ACC112 (cell line): ENCODE measurements at regions not wholly inside any gene's neighbourhood (a gene's known extent, or its start where the extent isn't known, plus 50 kb on each side); places are given as distances from the start of the nearest gene placed in this dataset.

Experiments
- H2AFZ ChIP-seq: fragments of 200-600 bp; sonication (generic); one replicate; pipeline ENCODE4 v1.6.0; 2017; ENCODE audit warnings: antibody characterized with exemption, low read length; ENCODE audit not compliant: unreplicated experiment
- H3K27ac ChIP-seq: fragments of 200-600 bp; sonication (generic); 2 replicates; pipeline ENCODE4 v1.5.1; 2014; ENCODE audit warnings: low read depth, mild to moderate bottlenecking, antibody characterized with exemption, low read length, moderate library complexity
- H3K27me3 ChIP-seq: fragments of 200-600 bp; sonication (generic); 2 replicates; pipeline ENCODE4 v1.6.1; 2014; ENCODE audit warnings: mild to moderate bottlenecking, antibody characterized with exemption, low read length, moderate library complexity, mixed read lengths; ENCODE audit not compliant: insufficient read depth
- H3K36me3 ChIP-seq: fragments of 200-600 bp; sonication (generic); 2 replicates; pipeline ENCODE4 v1.6.1; 2016; ENCODE audit warnings: mild to moderate bottlenecking, antibody characterized with exemption, low read length, moderate library complexity, mixed read lengths; ENCODE audit not compliant: insufficient read depth
- H3K4me1 ChIP-seq: fragments of 200-600 bp; sonication (generic); one replicate; pipeline ENCODE4 v1.6.1; 2016; ENCODE audit warnings: low read length, mixed read lengths; ENCODE audit not compliant: insufficient read depth, unreplicated experiment, control insufficient read depth
- H3K4me3 ChIP-seq: fragments of 200-600 bp; sonication (generic); 2 replicates; pipeline ENCODE4 v1.5.1; 2014; ENCODE audit warnings: mild to moderate bottlenecking, low read depth, low read length
- H3K79me2 ChIP-seq: fragments of 200-600 bp; sonication (generic); one replicate; pipeline ENCODE4 v1.6.0; 2016; ENCODE audit warnings: low read length; ENCODE audit not compliant: control insufficient read depth, unreplicated experiment, insufficient read depth

DNA sequence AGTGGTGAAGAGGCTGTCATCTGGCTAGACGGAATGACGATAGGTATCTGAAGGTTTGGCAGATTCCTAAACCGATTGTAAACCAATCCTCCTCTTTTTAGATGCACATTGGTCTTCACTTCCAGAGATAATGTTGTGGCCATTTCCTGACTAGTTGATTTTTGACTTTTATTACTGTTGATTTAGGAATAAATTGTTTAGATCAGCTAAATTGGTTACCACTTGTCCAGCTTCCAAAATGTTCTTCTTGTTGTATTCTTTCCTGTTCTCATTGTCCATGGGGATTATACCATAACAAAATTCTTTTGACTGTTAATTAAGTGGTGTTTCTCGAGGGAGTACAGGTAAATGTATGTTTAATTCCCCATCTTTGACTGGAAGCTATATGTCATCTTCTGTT, 119.7 kb downstream of the MACROH2A1 start:
- Histone ChIP-seq H3K79me2 (no peaks in the 10 kb centered on the region), H3K27me3 (no peaks in the 10 kb centered on the region; the same call in none of the 2 replicates), H3K36me3 (no peaks in the 10 kb centered on the region), H3K4me1 (no peaks in the 10 kb centered on the region), H3K4me3 (no peak overlapping the region), H3K27ac (no peak overlapping the region), H2AFZ (no peak overlapping the region)

DNA sequence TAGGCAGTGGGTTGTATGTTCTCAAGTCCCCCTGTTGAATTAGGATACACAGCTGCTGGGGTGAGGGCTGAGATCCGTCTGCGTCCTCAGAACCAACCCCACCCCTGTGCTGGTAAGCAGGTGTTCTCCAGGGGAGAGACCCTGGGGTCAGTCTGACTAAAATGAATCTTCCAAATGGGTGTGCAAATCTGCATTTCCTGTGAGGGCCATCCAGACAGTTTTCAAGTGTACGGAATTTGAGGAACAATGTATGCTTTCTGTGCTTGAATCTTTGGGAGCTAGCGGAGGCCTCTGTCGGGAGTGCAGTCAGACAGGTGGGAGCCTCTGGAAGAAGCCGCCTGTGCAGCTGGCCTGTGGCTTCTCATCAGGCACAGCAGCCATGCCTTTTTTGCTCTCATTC, 122.9 kb downstream of the MACROH2A1 start:
- Histone ChIP-seq H3K4me3 (no peak overlapping the region), H2AFZ (no peak overlapping the region), H3K27ac (no peak overlapping the region), H3K79me2 (no peaks in the 10 kb centered on the region), H3K4me1 (no peaks in the 10 kb centered on the region), H3K27me3 (no peaks in the 10 kb centered on the region; the same call in 1 of the 2 replicates), H3K36me3 (no peaks in the 10 kb centered on the region)

DNA sequence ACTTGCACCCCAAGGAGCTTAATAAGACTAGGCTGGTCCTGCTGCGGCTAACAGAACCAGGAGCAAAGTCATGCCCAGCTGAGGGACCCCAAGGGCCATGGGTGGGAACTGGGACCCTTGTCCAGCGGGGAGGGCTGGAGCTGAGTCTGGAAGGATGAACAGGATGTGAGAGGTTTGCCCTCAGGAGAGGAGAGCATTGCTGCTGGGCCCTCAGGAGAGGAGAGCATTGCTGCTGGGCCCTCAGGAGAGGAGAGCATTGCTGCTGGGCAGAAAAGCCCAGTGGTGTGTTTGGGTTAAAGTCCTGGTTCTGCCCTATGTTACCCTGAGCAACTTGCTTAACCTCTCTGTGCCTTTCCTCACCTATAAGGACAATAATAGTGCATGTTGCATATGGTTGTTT, 125.8 kb downstream of the MACROH2A1 start:
- Histone ChIP-seq H3K27ac (no peak overlapping the region), H3K27me3 (no peaks in the 10 kb centered on the region), H3K79me2 (no peaks in the 10 kb centered on the region), H3K36me3 (no peaks in the 10 kb centered on the region), H2AFZ (no peak overlapping the region), H3K4me3 (no peak overlapping the region), H3K4me1 (peaks cover 13% of the 10 kb centered on the region)

DNA sequence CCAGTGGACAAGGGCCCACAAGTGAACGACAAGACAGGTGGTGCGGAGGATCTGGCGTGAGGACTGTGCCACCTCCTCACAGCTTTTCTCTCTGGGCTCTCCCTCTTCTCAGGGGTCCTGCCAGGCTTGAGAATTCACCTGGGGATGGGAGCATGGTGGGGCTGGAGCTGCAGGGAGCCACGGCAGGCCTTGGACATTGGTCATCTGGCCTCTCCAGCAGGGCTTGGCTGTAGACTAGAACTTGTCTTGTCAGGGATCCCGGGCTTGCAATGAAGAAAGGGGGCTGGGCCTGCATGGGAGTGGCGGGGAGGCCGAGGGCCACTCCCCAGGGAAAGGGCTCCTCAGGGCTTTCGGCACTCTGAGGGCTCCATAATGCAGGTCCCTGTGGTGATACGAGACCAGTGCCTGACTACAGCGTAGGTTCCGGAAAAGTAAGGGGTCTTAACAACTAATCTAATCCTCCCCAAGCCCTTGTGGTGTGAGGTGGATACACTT, 126.7 kb downstream of the MACROH2A1 start:
- Histone ChIP-seq H3K79me2 (no peaks in the 10 kb centered on the region), H3K4me3 (no peak overlapping the region), H3K27ac (no peak overlapping the region), H2AFZ (no peak overlapping the region), H3K36me3 (no peaks in the 10 kb centered on the region), H3K27me3 (no peaks in the 10 kb centered on the region), H3K4me1 (peaks cover 13% of the 10 kb centered on the region)

DNA sequence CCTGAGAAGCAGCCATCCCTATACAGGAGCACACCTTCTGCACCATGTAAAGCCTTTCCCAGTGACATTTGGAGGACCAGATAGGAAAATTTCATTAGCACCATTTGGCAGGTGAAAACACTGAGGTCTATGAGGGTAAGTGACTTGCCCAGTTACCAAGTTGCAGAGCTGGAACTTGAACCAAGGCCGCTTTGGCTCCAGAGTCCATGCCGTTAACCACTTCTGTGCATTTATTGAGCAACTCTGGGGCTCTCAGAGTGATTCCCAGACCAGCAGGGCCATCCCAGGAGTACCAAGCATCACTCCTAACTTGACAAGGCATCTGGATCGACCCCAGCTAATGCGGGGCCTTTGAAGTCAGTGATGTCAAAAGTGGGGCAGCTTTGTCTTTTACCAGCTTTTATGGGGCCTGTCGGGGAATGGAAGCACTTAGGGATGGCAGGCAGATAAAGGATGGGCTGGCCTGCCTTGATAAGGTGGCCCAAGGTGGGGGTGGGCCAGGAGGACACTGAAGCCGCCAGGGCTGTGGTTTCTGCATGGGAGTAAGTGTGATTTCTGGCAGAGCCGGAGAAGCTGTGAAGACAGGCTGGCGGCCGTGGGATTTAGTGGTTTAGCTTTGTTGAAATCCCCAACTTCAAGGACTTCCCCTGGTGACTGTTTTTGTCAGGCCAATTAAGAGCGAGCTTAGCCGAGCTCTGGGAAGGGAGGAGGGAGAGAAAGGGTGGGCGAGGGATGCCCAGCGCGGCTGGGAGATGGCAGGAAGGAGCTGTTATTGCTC, 127.3 kb downstream of the MACROH2A1 start:
- Histone ChIP-seq H3K4me3 (no peak overlapping the region), H3K79me2 (no peaks in the 10 kb centered on the region), H3K27ac (no peak overlapping the region), H3K4me1 (peaks cover 13% of the 10 kb centered on the region), H3K36me3 (no peaks in the 10 kb centered on the region), H2AFZ (no peak overlapping the region), H3K27me3 (no peaks in the 10 kb centered on the region)

DNA sequence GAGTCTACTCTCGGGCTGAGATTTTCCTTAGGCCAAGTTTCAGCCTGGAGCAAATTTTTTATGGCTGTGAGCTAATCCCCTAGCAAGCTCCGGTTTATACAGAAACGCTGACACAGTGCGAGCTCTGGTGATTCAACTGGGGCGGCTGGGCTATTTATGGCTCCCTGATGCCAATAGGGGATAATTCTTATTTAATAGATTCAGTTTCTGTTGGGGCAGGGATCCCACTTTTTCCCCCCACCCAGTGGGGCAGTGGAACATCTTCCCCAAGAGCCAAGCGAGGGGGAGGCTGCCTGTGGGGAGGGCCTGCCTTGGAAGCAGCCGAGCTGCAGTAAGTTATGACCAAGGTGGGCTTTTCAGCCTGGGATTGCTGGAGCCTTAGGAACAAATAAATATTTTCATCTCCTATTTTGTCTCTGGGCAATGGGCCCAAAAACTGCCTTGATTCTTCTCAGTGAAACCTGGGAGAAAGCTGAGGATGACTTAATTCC, 129.1 kb downstream of the MACROH2A1 start:
- Histone ChIP-seq H3K4me1 (peaks cover 13% of the 10 kb centered on the region), H3K79me2 (no peaks in the 10 kb centered on the region), H3K27ac (peak overlapping the region; percentile 41; the same call in 1 of the 2 replicates), H2AFZ (peak overlapping the region; percentile 68), H3K36me3 (no peaks in the 10 kb centered on the region), H3K4me3 (no peak overlapping the region), H3K27me3 (no peaks in the 10 kb centered on the region)

DNA sequence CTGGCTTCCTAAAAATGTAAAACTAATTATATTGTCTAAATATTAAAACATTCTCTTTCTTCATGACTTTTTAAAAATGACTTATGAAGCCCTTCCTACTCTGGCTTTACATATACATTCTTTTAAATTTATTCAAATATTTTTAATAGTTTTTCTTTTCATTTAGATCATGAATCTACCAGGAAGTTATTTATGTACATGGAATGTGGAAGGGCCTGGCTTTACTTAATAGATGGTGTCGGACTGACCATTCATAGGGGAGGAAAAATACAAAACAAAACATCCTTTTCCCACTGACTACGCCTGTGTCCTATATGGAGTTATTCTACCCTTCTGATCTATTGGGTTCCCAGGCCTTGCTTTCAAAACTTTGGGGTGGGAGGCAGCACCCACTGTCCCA, 129.8 kb downstream of the MACROH2A1 start:
- Histone ChIP-seq H3K27ac (peak overlapping the region; percentile 41; the same call in 1 of the 2 replicates), H3K27me3 (no peaks in the 10 kb centered on the region), H2AFZ (peak overlapping the region; percentile 68), H3K4me1 (peaks cover 20% of the 10 kb centered on the region), H3K79me2 (no peaks in the 10 kb centered on the region), H3K4me3 (no peak overlapping the region), H3K36me3 (no peaks in the 10 kb centered on the region)

DNA sequence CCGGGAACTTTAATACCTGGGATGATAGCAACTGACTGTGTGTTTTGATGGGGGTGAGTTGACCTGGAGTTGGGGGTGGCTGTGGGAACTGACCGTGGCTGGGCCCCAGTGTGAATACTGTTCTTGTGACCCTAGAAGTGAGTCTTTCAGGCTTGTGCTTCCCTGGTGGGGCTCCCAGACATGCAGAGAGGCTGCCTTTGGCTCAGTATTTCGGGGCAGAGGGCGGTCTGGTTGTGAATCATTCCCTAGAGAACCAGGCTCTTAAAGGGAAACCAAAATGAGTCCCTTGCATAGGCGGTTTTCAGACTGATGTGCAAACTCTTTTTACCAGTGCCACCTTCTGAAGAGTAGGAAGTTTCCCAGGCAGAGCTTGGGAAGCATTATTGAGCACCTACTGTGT, 132.1 kb downstream of the MACROH2A1 start:
- no peaks in the 10 kb centered on the region for H3K27me3 ChIP-seq
- H3K4me3 ChIP-seq: no peak overlapping the region
- no peak overlapping the region for H3K27ac ChIP-seq
- no peaks in the 10 kb centered on the region for H3K79me2 ChIP-seq
- H2AFZ ChIP-seq: peak overlapping the region; percentile 23
- peaks cover 25% of the 10 kb centered on the region for H3K4me1 ChIP-seq
- no peaks in the 10 kb centered on the region for H3K36me3 ChIP-seq

DNA sequence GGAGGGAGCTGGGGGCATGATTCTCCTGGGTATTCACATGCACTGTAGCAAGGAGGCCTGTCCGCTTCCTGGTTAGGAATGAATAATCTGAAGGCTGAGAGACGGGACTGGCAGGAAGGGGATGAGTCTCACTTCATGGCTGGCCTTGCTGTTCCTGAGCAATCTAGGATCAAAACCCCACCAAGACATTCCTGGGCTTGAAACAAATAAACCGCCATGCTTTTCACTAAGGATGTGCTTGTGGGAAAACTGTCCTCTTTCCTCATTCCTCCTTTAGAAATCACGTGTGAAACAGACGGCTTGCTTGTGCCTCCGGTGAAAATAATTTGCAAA, 132.8 kb downstream of the MACROH2A1 start:
- Histone ChIP-seq H2AFZ (no peak overlapping the region), H3K4me1 (peaks cover 25% of the 10 kb centered on the region), H3K4me3 (no peak overlapping the region), H3K27me3 (no peaks in the 10 kb centered on the region), H3K27ac (no peak overlapping the region), H3K79me2 (no peaks in the 10 kb centered on the region), H3K36me3 (no peaks in the 10 kb centered on the region)

DNA sequence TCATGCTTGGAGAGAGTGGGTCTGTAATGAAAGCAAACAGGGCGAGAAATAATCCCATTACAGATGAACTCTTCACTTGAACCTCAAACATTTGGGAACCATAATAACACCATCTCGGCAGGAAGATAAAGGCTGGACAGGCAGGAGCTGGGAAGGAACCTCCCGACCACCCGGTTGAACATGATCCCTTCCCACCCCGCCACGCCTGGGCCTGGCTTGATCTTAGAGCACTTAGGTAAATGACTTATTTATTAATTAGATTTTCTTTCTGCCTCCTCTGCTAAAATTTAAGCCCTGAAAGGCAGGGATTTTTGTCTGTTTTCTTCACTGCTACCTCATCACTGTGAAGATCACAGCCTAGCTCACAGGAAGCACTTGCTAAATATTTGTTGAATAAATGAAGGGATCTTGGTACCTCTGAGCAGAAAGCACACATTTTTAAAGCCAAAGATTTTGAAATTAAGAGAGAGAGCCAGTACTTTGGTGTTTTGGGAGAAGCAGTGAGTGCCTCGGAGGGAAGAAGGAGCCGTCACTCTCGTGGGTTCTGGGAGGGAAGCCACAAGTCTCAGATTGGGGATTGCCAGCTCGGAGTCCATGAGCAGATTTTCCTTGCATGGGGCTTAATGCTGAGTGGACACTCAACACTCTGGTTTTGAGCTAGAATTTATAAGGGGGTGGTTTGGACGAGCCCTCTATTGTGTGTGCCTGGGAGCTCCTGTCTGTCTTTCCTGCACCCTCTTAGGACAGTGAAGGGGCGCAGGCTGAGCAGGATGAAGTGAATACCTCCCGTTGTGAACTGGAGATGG, 133.3 kb downstream of the MACROH2A1 start:
- Histone ChIP-seq H3K79me2 (no peaks in the 10 kb centered on the region), H3K4me3 (no peak overlapping the region), H3K27me3 (no peaks in the 10 kb centered on the region), H3K4me1 (peaks cover 25% of the 10 kb centered on the region), H2AFZ (no peak overlapping the region), H3K36me3 (no peaks in the 10 kb centered on the region), H3K27ac (no peak overlapping the region)
